H1 (cell line): ENCODE measurements at regions not wholly inside any gene's neighbourhood (a gene's known extent, or its start where the extent isn't known, plus 50 kb on each side); places are given as distances from the start of the nearest gene placed in this dataset.

ENCODE experiments used
- CTCF ChIA-PET: fragments of 300-600 bp; sonication (Branson Sonifier 250); formaldehyde crosslinking; loops from one replicate; lab custom pipeline; 2021; ENCODE audit not compliant: partially characterized antibody; lab: Charles Lee
- POLR2A ChIA-PET: fragments of 300-600 bp; sonication (Branson Sonifier 250); formaldehyde crosslinking; loops from one replicate; lab custom pipeline; 2021; ENCODE audit warnings: inconsistent platforms; ENCODE audit not compliant: partially characterized antibody; lab: Charles Lee
- DNase-seq, 2 experiments: peaks; one replicate each; pipeline versions ENCODE4 v3.0.0 to v3.0.0-alpha.2; 2010 to 2022; ENCODE audit warnings: low spot score in 2 of 2, low read depth in 1 of 2, mixed read lengths in 1 of 2
- FAIRE-seq: peaks from 2 replicates; lab custom pipeline; 2011; peaks lifted over from hg19 to GRCh38; lab: Jason Lieb, UNC
- H2AFZ ChIP-seq: 2 replicates; pipeline ENCODE4 v1.8.1; 2012; ENCODE audit warnings: low read length, inconsistent platforms
- H2AK5ac ChIP-seq: 2 replicates; pipeline ENCODE4 v1.6.1; 2013; ENCODE audit warnings: low read depth, low read length
- H2BK120ac ChIP-seq: replicated peaks from 2 replicates; pipeline ENCODE3; 2013; ENCODE audit warnings: low read depth, low read length, inconsistent platforms
- H2BK12ac ChIP-seq: 2 replicates; pipeline ENCODE4 v1.6.1; 2013; ENCODE audit warnings: low read depth, low read length
- H2BK15ac ChIP-seq: 2 replicates; pipeline ENCODE4 v1.6.1; 2013; ENCODE audit warnings: low read length
- H2BK20ac ChIP-seq: 2 replicates; pipeline ENCODE4 v1.6.1; 2013; ENCODE audit warnings: low read length
- H2BK5ac ChIP-seq: 2 replicates; pipeline ENCODE4 v1.6.1; 2013; ENCODE audit warnings: low read depth, low read length
- H3K14ac ChIP-seq: 2 replicates; pipeline ENCODE4 v1.6.1; 2013; ENCODE audit warnings: inconsistent platforms; ENCODE audit not compliant: insufficient read length
- H3K18ac ChIP-seq: 2 replicates; pipeline ENCODE4 v1.6.1; 2013; ENCODE audit warnings: low read length; ENCODE audit errors: extremely low read depth
- H3K23ac ChIP-seq: 2 replicates; pipeline ENCODE4 v1.6.1; 2013; ENCODE audit warnings: inconsistent platforms; ENCODE audit not compliant: insufficient read length
- H3K23me2 ChIP-seq: 2 replicates; pipeline ENCODE4 v1.6.1; 2013; ENCODE audit warnings: low read depth, low read length
- H3K27ac ChIP-seq: 2 replicates; pipeline ENCODE4 v1.6.1; 2011; ENCODE audit warnings: low read depth, low read length, inconsistent platforms
- H3K27me3 ChIP-seq, 4 experiments: replicated peaks in 1 of 4; 1 replicate in 1 of 4; 2 replicates in 3 of 4; pipeline versions ENCODE4 v1.6.1 to v1.8.1; 2011 to 2013; ENCODE audit warnings: low read length in 3 of 4, mild to moderate bottlenecking in 3 of 4, inconsistent platforms in 2 of 4, mixed read lengths in 2 of 4, moderate library complexity in 1 of 4; ENCODE audit not compliant: control insufficient read depth in 3 of 4, insufficient read depth in 3 of 4; ENCODE audit errors: extremely low read depth in 1 of 4
- H3K36me3 ChIP-seq, 4 experiments: 2 replicates each; pipeline versions ENCODE4 v1.6.1 to v1.8.1; 2011 to 2013; ENCODE audit warnings: mild to moderate bottlenecking in 4 of 4, low read length in 3 of 4, moderate library complexity in 2 of 4, control low read depth in 1 of 4, inconsistent platforms in 1 of 4; ENCODE audit not compliant: insufficient read depth in 4 of 4, control insufficient read depth in 2 of 4
- H3K4ac ChIP-seq: replicated peaks from 2 replicates; pipeline ENCODE3; 2013; ENCODE audit warnings: low read length, low read depth, mixed read lengths, inconsistent platforms; ENCODE audit not compliant: insufficient read length
- H3K4me1 ChIP-seq, 4 experiments: replicated peaks in 1 of 4; 1 replicate in 1 of 4; 2 replicates in 3 of 4; pipeline versions ENCODE4 v1.6.1 to v1.8.1; 2011 to 2013; ENCODE audit warnings: low read length in 3 of 4, inconsistent platforms in 2 of 4, mixed read lengths in 1 of 4; ENCODE audit not compliant: insufficient read depth in 4 of 4, control insufficient read depth in 3 of 4
- H3K4me2 ChIP-seq, 2 experiments: 2 replicates each; pipeline versions ENCODE4 v1.6.1 to v1.8.1; 2011 to 2013; ENCODE audit warnings: low read depth in 2 of 2, low read length in 2 of 2, control low read depth in 1 of 2, inconsistent platforms in 1 of 2, mild to moderate bottlenecking in 1 of 2; ENCODE audit not compliant: insufficient read depth in 1 of 2
- H3K4me3 ChIP-seq, 4 experiments: fragments of 200-600, 300-600 bp in 1 of 4; sonication (generic), shearing (Covaris generic), sonication (Bioruptor Twin) in 1 of 4; 2 replicates each; pipeline versions ENCODE4 v1.5.1 to v1.8.1; 2011 to 2016; ENCODE audit warnings: low read length in 4 of 4, low read depth in 3 of 4, control low read depth in 2 of 4, inconsistent platforms in 2 of 4, mild to moderate bottlenecking in 2 of 4, mixed read lengths in 1 of 4, moderate library complexity in 1 of 4; ENCODE audit not compliant: insufficient read depth in 2 of 4; ENCODE audit errors: extremely low read depth in 1 of 4
- H3K56ac ChIP-seq: replicated peaks from 2 replicates; pipeline ENCODE3; 2013; ENCODE audit warnings: low read depth, mild to moderate bottlenecking, mixed read lengths, low read length, inconsistent platforms; ENCODE audit not compliant: insufficient read length
- H3K79me1 ChIP-seq: 2 replicates; pipeline ENCODE4 v1.6.1; 2013; ENCODE audit warnings: low read depth, low read length, control low read depth
- H3K79me2 ChIP-seq, 2 experiments: 2 replicates each; pipeline versions ENCODE4 v1.6.1 to v1.8.1; 2012 to 2013; ENCODE audit warnings: low read length in 2 of 2, mild to moderate bottlenecking in 2 of 2, inconsistent platforms in 1 of 2; ENCODE audit not compliant: insufficient read depth in 2 of 2, control insufficient read depth in 1 of 2
- H3K9ac ChIP-seq, 4 experiments: replicated peaks in 1 of 4; 1 replicate in 1 of 4; 2 replicates in 3 of 4; pipeline versions ENCODE4 v1.6.1 to v1.8.1; 2011 to 2013; ENCODE audit warnings: low read depth in 3 of 4, low read length in 3 of 4, control low read depth in 2 of 4, mild to moderate bottlenecking in 2 of 4, moderate library complexity in 2 of 4, inconsistent platforms in 1 of 4; ENCODE audit errors: extremely low read depth in 1 of 4
- H3K9me3 ChIP-seq, 2 experiments: 2 replicates each; pipeline versions ENCODE4 v1.6.1 to v1.8.1; 2012 to 2013; ENCODE audit warnings: mild to moderate bottlenecking in 2 of 2, moderate library complexity in 2 of 2, control low read depth in 1 of 2, inconsistent platforms in 1 of 2, low read depth in 1 of 2, low read length in 1 of 2, mixed read lengths in 1 of 2; ENCODE audit not compliant: insufficient read depth in 2 of 2
- H4K20me1 ChIP-seq, 2 experiments: replicated peaks in 1 of 2; 2 replicates each; pipeline versions ENCODE3 to v1.8.1; 2011 to 2013; ENCODE audit warnings: inconsistent platforms in 2 of 2, low read length in 2 of 2, mild to moderate bottlenecking in 1 of 2; ENCODE audit not compliant: insufficient read depth in 2 of 2, control insufficient read depth in 1 of 2
- H4K5ac ChIP-seq: 2 replicates; pipeline ENCODE4 v1.6.1; 2013; ENCODE audit warnings: low read length, low read depth, mixed read lengths, inconsistent platforms; ENCODE audit not compliant: insufficient read length
- H4K8ac ChIP-seq: 2 replicates; pipeline ENCODE4 v1.8.0; 2013; ENCODE audit warnings: mild to moderate bottlenecking, moderate library complexity, low read length, inconsistent platforms; ENCODE audit not compliant: insufficient read depth; ENCODE audit errors: extremely low read depth
- H4K91ac ChIP-seq: replicated peaks from 2 replicates; pipeline ENCODE3; 2013; ENCODE audit warnings: low read length, mixed read lengths, inconsistent platforms; ENCODE audit not compliant: insufficient read length
- ATF2 ChIP-seq: IDR thresholded peaks from 2 replicates; pipeline ENCODE4 v1.6.1; 2012; ENCODE audit warnings: low read length, inconsistent platforms
- CHD1 ChIP-seq: IDR thresholded peaks from 2 replicates; pipeline ENCODE4 v1.6.1; 2012; ENCODE audit warnings: low read depth, low read length, improper control_type of control experiment
- EGR1 ChIP-seq: IDR thresholded peaks from 2 replicates; pipeline ENCODE4 v1.6.1; 2011; ENCODE audit warnings: low read depth, low read length, borderline replicate concordance
- EZH2 ChIP-seq: fragments of 200-600 bp; sonication (generic); IDR thresholded peaks from 2 replicates; pipeline ENCODE4 v1.7.1; 2012; ENCODE audit warnings: low read depth, mild to moderate bottlenecking, moderate library complexity, low read length, inconsistent platforms; ENCODE audit not compliant: severe bottlenecking
- FOSL1 ChIP-seq: IDR thresholded peaks from 2 replicates; pipeline ENCODE4 v1.6.1; 2011; ENCODE audit warnings: mild to moderate bottlenecking, low read depth, low read length, moderate library complexity; ENCODE audit not compliant: insufficient read depth
- MAX ChIP-seq: IDR thresholded peaks from 2 replicates; pipeline ENCODE4 v1.6.1; 2012; ENCODE audit warnings: inconsistent platforms
- NANOG ChIP-seq: IDR thresholded peaks from 2 replicates; pipeline ENCODE4 v1.6.1; 2011; ENCODE audit warnings: low read length, low read depth, mild to moderate bottlenecking, inconsistent platforms; ENCODE audit not compliant: insufficient read depth, poor library complexity, severe bottlenecking
- NRF1 ChIP-seq: IDR thresholded peaks from 2 replicates; pipeline ENCODE4 v1.6.1; 2011; ENCODE audit warnings: mild to moderate bottlenecking, low read depth, low read length, improper control_type of control experiment
- RNF2 ChIP-seq: fragments of 200-900, 300-1000 bp; sonication (generic); IDR thresholded peaks from 2 replicates; pipeline ENCODE4 v1.7.1; 2016; ENCODE audit warnings: borderline replicate concordance, low read depth, mild to moderate bottlenecking, antibody characterized with exemption, low read length; ENCODE audit not compliant: poor library complexity, severe bottlenecking; ENCODE audit errors: missing control alignments
- SUZ12 ChIP-seq: fragments of 200-600 bp; sonication (generic); IDR thresholded peaks from 2 replicates; pipeline ENCODE4 v1.6.1; 2012; ENCODE audit warnings: mild to moderate bottlenecking, inconsistent platforms, low read length, moderate library complexity, mixed read lengths
- WGBS, 2 experiments: shearing (Covaris generic) in 1 of 2; methylation state at CpG; one replicate each; pipeline versions ENCODE4 v1.1.6 to v1.1.7; 2013 to 2015; ENCODE audit warnings: low lambda C conversion rate in 2 of 2, mixed read lengths in 2 of 2, inconsistent platforms in 1 of 2, low coverage in 1 of 2, missing lambda C conversion rate in 1 of 2; ENCODE audit not compliant: insufficient replicate concordance in 2 of 2, insufficient coverage in 1 of 2, insufficient read length in 1 of 2; ENCODE audit errors: extremely low coverage in 1 of 2, missing lambda C conversion rate in 1 of 2; 5-methylcytosine and 5-hydroxymethylcytosine counted together

GRCh38 chr11:131186629-131187101 is 183.8 kb upstream of the NTM start:
- no peak for FAIRE-seq
- TF ChIP-seq FOSL1 (no peak), EGR1 (no peak), SUZ12 (no peak), CHD1 (no peak), NRF1 (no peak), EZH2 (no peak), RNF2 (no peak), NANOG (no peak), MAX (peak; percentile 27; the same call in 1 of the 2 replicates), ATF2 (no peak)

More at GRCh38 chr11:131186629-131187101, 183.8 kb upstream of the NTM start:
- Histone ChIP-seq H3K14ac (no peak overlapping the region), H3K79me1 (no peaks in the 10 kb centered on the region), H3K27me3 (no peaks in the 10 kb centered on the region), H3K56ac (no peak overlapping the region), H3K79me2 (no peaks in the 10 kb centered on the region), H2BK5ac (no peak overlapping the region), H4K8ac (no peak overlapping the region), H3K4me3 (no peak overlapping the region), H2BK15ac (peak overlapping the region; percentile 10; the same call in 1 of the 2 replicates), H3K9me3 (no peaks in the 10 kb centered on the region), H3K23me2 (no peaks in the 10 kb centered on the region), H2BK120ac (no peak overlapping the region), H3K36me3 (no peaks in the 10 kb centered on the region), H2AFZ (no peak overlapping the region), H3K4me1 (peaks cover 2 to 4% (median 3%) of the 10 kb centered on the region in 4 experiments; a peak in 3 of 7 replicates), H4K91ac (no peak overlapping the region), H4K20me1 (no peaks in the 10 kb centered on the region), H2BK12ac (no peak overlapping the region), H2AK5ac (no peak overlapping the region), H2BK20ac (no peak overlapping the region), H3K18ac (no peak overlapping the region), H3K9ac (no peak overlapping the region), H4K5ac (no peak overlapping the region), H3K4ac (no peak overlapping the region), H3K27ac (no peak overlapping the region), H3K4me2 (no peak overlapping the region), H3K23ac (no peak overlapping the region)
- 58% methylated on average over 10 of the region's 10 CpGs; no CpG with 5 or more reads in 1 of the 2 experiments for WGBS, 2 experiments
- peak in 1 of 2 experiments; percentile 61 for DNase-seq
- ChIA-PET POLR2A (interaction anchor here (1.2 kb wide), 1 partner anchor 8 kb away, joined by 3 read pairs; no protein-coding TSS in a partner anchor), CTCF (interaction anchor here (0.9 to 3.0 kb wide), 8 partner anchors 9 to 123 kb away, joined by 3 to 11 read pairs (median 4); no protein-coding TSS in a partner anchor)
